Myocyte (in vitro differentiated cells): ENCODE measurements at regions not wholly inside any gene's neighbourhood (a gene's known extent, or its start where the extent isn't known, plus 50 kb on each side); places are given as distances from the start of the nearest gene placed in this dataset.

Experiments used
- DNase-seq: peaks from one replicate; pipeline ENCODE4 v3.0.0-alpha.2; 2012; ENCODE audit warnings: low read depth

- DNase-seq = no peak
Observed at GRCh38 chr6:113388996-113389395, 468.1 kb upstream of the MARCKS start.

- DNase-seq = no peak
Observed at GRCh38 chr6:113392551-113393055, 464.5 kb upstream of the MARCKS start.

- DNase-seq = no peak
Observed at GRCh38 chr6:113394216-113394615, 462.9 kb upstream of the MARCKS start.

- no peak for DNase-seq
Observed at GRCh38 chr6:113394729-113395128, 462.4 kb upstream of the MARCKS start.

- no peak for DNase-seq
Observed at GRCh38 chr6:113396730-113397129, 460.4 kb upstream of the MARCKS start.

GRCh38 chr6:113397236-113397635, 459.9 kb upstream of the MARCKS start:
- no peak for DNase-seq

- no peak for DNase-seq
Observed at GRCh38 chr6:113401231-113401630, 455.9 kb upstream of the MARCKS start.

- no peak for DNase-seq
Observed at GRCh38 chr6:113402544-113402943, 454.6 kb upstream of the MARCKS start.

- no peak for DNase-seq
Observed at GRCh38 chr6:113403966-113404595, 453.1 kb upstream of the MARCKS start.

GRCh38 chr6:113405326-113406047, 451.7 kb upstream of the MARCKS start:
- no peak for DNase-seq

GRCh38 chr6:113406048-113406695, 451.0 kb upstream of the MARCKS start:
- no peak for DNase-seq

GRCh38 chr6:113411011-113411410, 446.1 kb upstream of the MARCKS start:
- DNase-seq = no peak

- DNase-seq = no peak
Observed at GRCh38 chr6:113412589-113413357, 444.4 kb upstream of the MARCKS start.

- peak; percentile 77 for DNase-seq
Observed at GRCh38 chr6:113414511-113414910, 442.6 kb upstream of the MARCKS start.

GRCh38 chr6:113416170-113416569, 441.0 kb upstream of the MARCKS start:
- peak; percentile 69 for DNase-seq

- no peak for DNase-seq
Observed at GRCh38 chr6:113420290-113420689, 436.9 kb upstream of the MARCKS start.

- DNase-seq = no peak
Observed at GRCh38 chr6:113421997-113422396, 435.1 kb upstream of the MARCKS start.

GRCh38 chr6:113423956-113424355, 433.2 kb upstream of the MARCKS start:
- no peak for DNase-seq

GRCh38 chr6:113425977-113426660, 431.0 kb upstream of the MARCKS start:
- DNase-seq = no peak

GRCh38 chr6:113427617-113428016, 429.5 kb upstream of the MARCKS start:
- DNase-seq = no peak

- DNase-seq = no peak
Observed at GRCh38 chr6:113428702-113429101, 428.4 kb upstream of the MARCKS start.
